CD4-positive, alpha-beta memory T cell (primary cell): ENCODE measurements at regions not wholly inside any gene's neighbourhood (a gene's known extent, or its start where the extent isn't known, plus 50 kb on each side); places are given as distances from the start of the nearest gene placed in this dataset.

Experiments
- CTCF ChIA-PET: fragments of 350-600 bp; sonication (Branson Sonifier 250); formaldehyde crosslinking; loops from one replicate; lab custom pipeline; 2021; ENCODE audit warnings: inconsistent platforms; ENCODE audit not compliant: partially characterized antibody; lab: Charles Lee
- POLR2A ChIA-PET: fragments of 350-600 bp; sonication (Branson Sonifier 250); formaldehyde crosslinking; loops from one replicate; lab custom pipeline; 2021; ENCODE audit not compliant: partially characterized antibody; lab: Charles Lee
- DNase-seq, 5 donors: peaks; one replicate each; pipeline versions ENCODE4 v3.0.0 to v3.0.0-alpha.2; 2020 to 2022; ENCODE audit warnings: mixed read lengths in 1 of 5
- H3K27ac ChIP-seq: one replicate; pipeline ENCODE4 v1.7.0; 2013; ENCODE audit warnings: low read depth, low read length
- H3K27me3 ChIP-seq: 2 replicates; pipeline ENCODE4 v1.7.0; 2013; ENCODE audit warnings: mild to moderate bottlenecking, low read length, moderate library complexity; ENCODE audit not compliant: insufficient read depth
- H3K36me3 ChIP-seq: 2 replicates; pipeline ENCODE4 v1.7.0; 2013; ENCODE audit warnings: mild to moderate bottlenecking, low read length, moderate library complexity; ENCODE audit not compliant: insufficient read depth
- H3K4me1 ChIP-seq: 2 replicates; pipeline ENCODE4 v1.7.0; 2013; ENCODE audit warnings: mild to moderate bottlenecking, low read length, moderate library complexity; ENCODE audit not compliant: insufficient read depth
- H3K4me3 ChIP-seq, 2 donors: one replicate each; pipeline ENCODE4 v1.7.0; 2013; ENCODE audit warnings: low read length in 2 of 2, mild to moderate bottlenecking in 1 of 2
- H3K9me3 ChIP-seq, 2 donors: one replicate each; pipeline ENCODE4 v1.7.0; 2013; ENCODE audit warnings: low read length in 2 of 2, control low read depth in 1 of 2; ENCODE audit not compliant: control insufficient read depth in 1 of 2
- H3K27ac Mint-ChIP-seq, 7 donors: one replicate each; pipeline ENCODE4 v1.8.0; 2020 to 2021; ENCODE audit warnings: mixed read lengths in 7 of 7, mild to moderate bottlenecking in 6 of 7, inconsistent platforms in 3 of 7, moderate library complexity in 3 of 7
- H3K27me3 Mint-ChIP-seq, 2 donors: one replicate each; pipeline ENCODE4 v1.8.0; 2020 to 2021; ENCODE audit warnings: mixed read lengths in 2 of 2
- H3K36me3 Mint-ChIP-seq, 2 donors: one replicate each; pipeline ENCODE4 v1.8.0; 2020 to 2021; ENCODE audit warnings: mixed read lengths in 2 of 2, inconsistent platforms in 1 of 2, mild to moderate bottlenecking in 1 of 2
- H3K4me1 Mint-ChIP-seq, 4 donors: one replicate each; pipeline ENCODE4 v1.8.0; 2020 to 2021; ENCODE audit warnings: mixed read lengths in 4 of 4, mild to moderate bottlenecking in 1 of 4
- H3K4me3 Mint-ChIP-seq, 8 donors: one replicate each; pipeline ENCODE4 v1.8.0; 2020 to 2021; ENCODE audit warnings: mixed read lengths in 8 of 8, mild to moderate bottlenecking in 7 of 8, moderate library complexity in 6 of 8, inconsistent platforms in 3 of 8
- H3K9me3 Mint-ChIP-seq, 8 donors: one replicate each; pipeline ENCODE4 v1.8.0; 2020 to 2021; ENCODE audit warnings: mixed read lengths in 8 of 8, mild to moderate bottlenecking in 5 of 8, inconsistent platforms in 3 of 8, moderate library complexity in 1 of 8
- intact Hi-C: fragments of 100-400 bp; cut with micrococcal nuclease; formaldehyde crosslinking; loops from one replicate; pipeline ENCODE4 v1.15.1; 2023

GRCh38 chr3:99586701-99587100 lies 51.7 kb upstream of the COL8A1 start:
- no peaks in the 10 kb centered on the region for H3K27me3 ChIP-seq
- Mint-ChIP-seq H3K4me3 (no peak overlapping the region), H3K9me3 (peaks cover 0 to 2% (median 0%) of the 10 kb centered on the region in 8 donors), H3K27ac (no peak overlapping the region), H3K36me3 (no peaks in the 10 kb centered on the region), H3K27me3 (peaks cover 0 to 2% of the 10 kb centered on the region in 2 donors), H3K4me1 (no peaks in the 10 kb centered on the region)
- no peak overlapping the region for H3K27ac ChIP-seq
- no peak for DNase-seq
- H3K36me3 ChIP-seq, result no peaks in the 10 kb centered on the region
- H3K9me3 ChIP-seq, result no peaks in the 10 kb centered on the region
- ChIA-PET POLR2A (no interaction called here), CTCF (no interaction called here)
- no peaks in the 10 kb centered on the region for H3K4me1 ChIP-seq
- intact Hi-C loops, result no loop called here
- no peak overlapping the region for H3K4me3 ChIP-seq

- Histone ChIP-seq H3K36me3 (no peaks in the 10 kb centered on the region), H3K27me3 (no peaks in the 10 kb centered on the region), H3K9me3 (no peaks in the 10 kb centered on the region), H3K27ac (no peak overlapping the region), H3K4me1 (no peaks in the 10 kb centered on the region), H3K4me3 (no peak overlapping the region)
- CTCF ChIA-PET, result no interaction called here
- Mint-ChIP-seq H3K27ac (no peak overlapping the region), H3K4me3 (no peak overlapping the region), H3K4me1 (no peaks in the 10 kb centered on the region), H3K27me3 (no peaks in the 10 kb centered on the region), H3K36me3 (no peaks in the 10 kb centered on the region), H3K9me3 (peaks cover 0 to 3% (median under 1%) of the 10 kb centered on the region in 8 donors)
- intact Hi-C loops, result no loop called here
- no peak for DNase-seq
- POLR2A ChIA-PET, result no interaction called here
Measured at GRCh38 chr3:99579965-99580364, 58.4 kb upstream of the COL8A1 start.

GRCh38 chr3:99579246-99579645 lies 59.1 kb upstream of the COL8A1 start:
- H3K36me3 ChIP-seq, result no peaks in the 10 kb centered on the region
- H3K4me3 ChIP-seq, result no peak overlapping the region
- H3K27ac ChIP-seq, result no peak overlapping the region
- DNase-seq, result no peak
- H3K4me1 ChIP-seq, result no peaks in the 10 kb centered on the region
- POLR2A ChIA-PET, result no interaction called here
- no peaks in the 10 kb centered on the region for H3K4me1 Mint-ChIP-seq
- no peaks in the 10 kb centered on the region for H3K9me3 ChIP-seq
- no peaks in the 10 kb centered on the region for H3K27me3 Mint-ChIP-seq
- intact Hi-C loops, result no loop called here
- no peaks in the 10 kb centered on the region for H3K27me3 ChIP-seq
- no peak overlapping the region for H3K4me3 Mint-ChIP-seq
- peaks cover 0 to 7% (median 1%) of the 10 kb centered on the region in 8 donors for H3K9me3 Mint-ChIP-seq
- no peak overlapping the region for H3K27ac Mint-ChIP-seq
- no peaks in the 10 kb centered on the region for H3K36me3 Mint-ChIP-seq
- CTCF ChIA-PET, result no interaction called here

GRCh38 chr3:99578339-99578970 lies 59.9 kb upstream of the COL8A1 start:
- no peak overlapping the region for H3K27ac Mint-ChIP-seq
- H3K4me1 ChIP-seq, result no peaks in the 10 kb centered on the region
- H3K27ac ChIP-seq, result no peak overlapping the region
- intact Hi-C loops, result no loop called here
- H3K27me3 ChIP-seq, result no peaks in the 10 kb centered on the region
- no peak for DNase-seq
- no peaks in the 10 kb centered on the region for H3K4me1 Mint-ChIP-seq
- no peaks in the 10 kb centered on the region for H3K9me3 ChIP-seq
- H3K4me3 ChIP-seq, result no peak overlapping the region
- H3K36me3 Mint-ChIP-seq, result no peaks in the 10 kb centered on the region
- no peaks in the 10 kb centered on the region for H3K27me3 Mint-ChIP-seq
- H3K4me3 Mint-ChIP-seq, result no peak overlapping the region
- POLR2A ChIA-PET, result no interaction called here
- CTCF ChIA-PET, result no interaction called here
- H3K36me3 ChIP-seq, result no peaks in the 10 kb centered on the region
- peaks cover 0 to 7% (median 1%) of the 10 kb centered on the region in 8 donors for H3K9me3 Mint-ChIP-seq

GRCh38 chr3:99576904-99577559 lies 61.4 kb upstream of the COL8A1 start:
- intact Hi-C loops, result no loop called here
- Histone ChIP-seq H3K4me1 (no peaks in the 10 kb centered on the region), H3K36me3 (no peaks in the 10 kb centered on the region), H3K9me3 (no peaks in the 10 kb centered on the region), H3K27me3 (no peaks in the 10 kb centered on the region), H3K4me3 (no peak overlapping the region), H3K27ac (no peak overlapping the region)
- no peaks in the 10 kb centered on the region for H3K27me3 Mint-ChIP-seq
- H3K36me3 Mint-ChIP-seq, result no peaks in the 10 kb centered on the region
- H3K4me3 Mint-ChIP-seq, result no peak overlapping the region
- CTCF ChIA-PET, result interaction anchor here (1.5 kb wide), 1 partner anchor 9 kb away, joined by 3 read pairs; no protein-coding TSS in a partner anchor
- H3K4me1 Mint-ChIP-seq, result no peaks in the 10 kb centered on the region
- H3K9me3 Mint-ChIP-seq, result peaks cover 0 to 7% (median 1%) of the 10 kb centered on the region in 8 donors
- no peak overlapping the region for H3K27ac Mint-ChIP-seq
- no peak for DNase-seq
- POLR2A ChIA-PET, result no interaction called here

GRCh38 chr3:99575683-99576082 lies 62.7 kb upstream of the COL8A1 start:
- H3K36me3 Mint-ChIP-seq, result no peaks in the 10 kb centered on the region
- intact Hi-C loops, result no loop called here
- no peaks in the 10 kb centered on the region for H3K9me3 ChIP-seq
- no peak for DNase-seq
- POLR2A ChIA-PET, result no interaction called here
- no peaks in the 10 kb centered on the region for H3K4me1 Mint-ChIP-seq
- H3K4me3 ChIP-seq, result no peak overlapping the region
- no peaks in the 10 kb centered on the region for H3K36me3 ChIP-seq
- no peaks in the 10 kb centered on the region for H3K4me1 ChIP-seq
- no peaks in the 10 kb centered on the region for H3K27me3 ChIP-seq
- no peak overlapping the region for H3K27ac ChIP-seq
- peaks cover 0 to 7% (median 1%) of the 10 kb centered on the region in 8 donors for H3K9me3 Mint-ChIP-seq
- H3K27me3 Mint-ChIP-seq, result no peaks in the 10 kb centered on the region
- H3K27ac Mint-ChIP-seq, result no peak overlapping the region
- no peak overlapping the region for H3K4me3 Mint-ChIP-seq
- CTCF ChIA-PET, result interaction anchor here (1.5 kb wide), 1 partner anchor 8 kb away, joined by 3 read pairs; no protein-coding TSS in a partner anchor

GRCh38 chr3:99570061-99570460 lies 68.3 kb upstream of the COL8A1 start:
- Histone ChIP-seq H3K9me3 (no peaks in the 10 kb centered on the region), H3K27ac (no peak overlapping the region), H3K4me3 (no peak overlapping the region), H3K36me3 (no peaks in the 10 kb centered on the region), H3K27me3 (no peaks in the 10 kb centered on the region), H3K4me1 (no peaks in the 10 kb centered on the region)
- POLR2A ChIA-PET, result no interaction called here
- H3K9me3 Mint-ChIP-seq, result peaks cover 0 to 7% (median 2%) of the 10 kb centered on the region in 8 donors
- H3K36me3 Mint-ChIP-seq, result no peaks in the 10 kb centered on the region
- H3K4me1 Mint-ChIP-seq, result no peaks in the 10 kb centered on the region
- CTCF ChIA-PET, result no interaction called here
- H3K27me3 Mint-ChIP-seq, result no peaks in the 10 kb centered on the region
- H3K4me3 Mint-ChIP-seq, result no peak overlapping the region
- DNase-seq, result no peak
- H3K27ac Mint-ChIP-seq, result no peak overlapping the region
- intact Hi-C loops, result no loop called here
